Duodenal mucosa (tissue), 2 donors: ENCODE measurements at regions not wholly inside any gene's neighbourhood (a gene's known extent, or its start where the extent isn't known, plus 50 kb on each side); places are given as distances from the start of the nearest gene placed in this dataset.
A peak's percentile ranks its signal among the peaks of the same experiment; 100 is the strongest.

Experiments
- H3K27ac ChIP-seq: one replicate; pipeline ENCODE4 v1.7.0; 2013; ENCODE audit warnings: low read depth, low read length
- H3K27me3 ChIP-seq, 2 donors: one replicate each; pipeline ENCODE4 v1.7.0; 2013; ENCODE audit warnings: low read length in 2 of 2, control low read depth in 1 of 2; ENCODE audit not compliant: insufficient read depth in 2 of 2, control insufficient read depth in 1 of 2
- H3K36me3 ChIP-seq, 2 donors: one replicate each; pipeline ENCODE4 v1.7.0; 2013; ENCODE audit warnings: low read length in 2 of 2, control low read depth in 1 of 2; ENCODE audit not compliant: insufficient read depth in 2 of 2, control insufficient read depth in 1 of 2
- H3K4me1 ChIP-seq, 2 donors: one replicate each; pipeline ENCODE4 v1.7.0; 2013; ENCODE audit warnings: low read length in 2 of 2, control low read depth in 1 of 2; ENCODE audit not compliant: insufficient read depth in 2 of 2, control insufficient read depth in 1 of 2
- H3K4me3 ChIP-seq, 2 donors: one replicate each; pipeline ENCODE4 v1.7.0; 2013; ENCODE audit warnings: low read length in 2 of 2, low read depth in 1 of 2
- H3K9ac ChIP-seq, 2 donors: one replicate each; pipeline ENCODE4 v1.7.0; 2013; ENCODE audit warnings: low read length in 2 of 2, low read depth in 1 of 2
- H3K9me3 ChIP-seq, 2 donors: one replicate each; pipeline ENCODE4 v1.7.0; 2013; ENCODE audit warnings: low read length in 2 of 2, control low read depth in 1 of 2; ENCODE audit not compliant: control insufficient read depth in 1 of 2

DNA sequence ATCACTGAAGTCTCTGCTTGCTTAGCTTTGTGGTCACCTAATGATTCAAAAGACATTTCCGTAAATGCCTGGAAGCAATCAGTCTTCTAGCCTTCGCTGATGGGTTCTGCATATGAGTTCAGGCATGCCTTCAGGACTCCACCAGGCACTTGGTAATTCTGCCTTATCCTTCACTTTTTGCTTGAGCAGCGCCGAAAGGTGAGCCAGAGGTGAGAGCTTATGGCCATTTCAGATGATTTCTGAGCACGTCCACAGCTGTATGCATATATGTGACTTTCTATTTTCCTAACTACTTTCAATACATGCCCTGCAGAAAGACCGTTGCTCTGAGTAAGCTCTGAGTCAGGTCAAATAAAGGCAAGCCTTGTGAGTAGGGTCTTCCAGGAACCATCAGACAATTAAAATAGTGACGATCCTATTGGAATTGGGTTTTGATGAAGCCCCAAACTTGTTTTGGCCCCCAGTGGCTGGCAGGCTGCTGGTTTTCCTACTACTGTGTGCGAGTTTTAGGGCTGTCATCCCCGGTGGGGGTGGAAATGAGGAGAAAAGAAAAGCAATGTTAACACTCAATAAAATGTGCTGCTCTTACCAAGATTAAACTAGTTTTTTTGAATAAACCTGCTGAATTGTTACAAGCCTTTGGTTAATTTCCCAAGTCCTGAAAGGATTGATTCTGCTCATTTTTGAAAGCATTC lies 154.4 kb upstream of the AKR1E2 start:
- H3K27ac ChIP-seq = no peak overlapping the region
- no peak overlapping the region for H3K9ac ChIP-seq

GRCh38 chr10:4670737-4671136 lies 155.3 kb upstream of the AKR1E2 start:
- Histone ChIP-seq H3K27ac (no peak overlapping the region), H3K9me3 (no peaks in the 10 kb centered on the region), H3K4me3 (no peak overlapping the region), H3K4me1 (no peaks in the 10 kb centered on the region), H3K27me3 (no peaks in the 10 kb centered on the region), H3K36me3 (no peaks in the 10 kb centered on the region), H3K9ac (no peak overlapping the region)

More for the DNA sequence above, 154.4 kb upstream of the AKR1E2 start:
- Histone ChIP-seq H3K36me3 (no peaks in the 10 kb centered on the region), H3K4me1 (peaks cover 0 to 3% of the 10 kb centered on the region in 2 donors), H3K9me3 (no peaks in the 10 kb centered on the region), H3K27me3 (no peaks in the 10 kb centered on the region), H3K4me3 (no peak overlapping the region)

DNA sequence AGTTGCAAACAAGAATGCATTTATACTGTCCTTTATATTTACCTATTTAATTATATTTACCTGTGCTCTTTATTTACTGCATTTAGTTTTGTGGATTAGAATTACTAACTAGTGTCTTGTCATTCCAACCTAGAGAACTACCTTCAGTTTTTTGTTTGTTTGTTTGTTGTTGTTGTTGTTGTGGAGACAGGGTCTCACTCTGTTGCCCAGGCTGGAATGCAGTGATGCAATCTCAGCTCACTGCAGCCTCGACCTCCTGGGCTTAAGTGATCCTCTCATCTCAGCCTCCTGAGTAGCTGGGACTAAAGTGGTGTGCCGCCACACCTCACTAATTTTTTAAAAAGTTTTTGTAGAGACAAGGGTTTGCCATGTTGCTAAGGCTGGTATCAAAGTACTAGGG lies 156.4 kb upstream of the AKR1E2 start:
- Histone ChIP-seq H3K27me3 (no peaks in the 10 kb centered on the region), H3K9me3 (no peaks in the 10 kb centered on the region), H3K36me3 (no peaks in the 10 kb centered on the region), H3K27ac (no peak overlapping the region), H3K4me3 (no peak overlapping the region), H3K9ac (no peak overlapping the region), H3K4me1 (no peaks in the 10 kb centered on the region)

GRCh38 chr10:4663162-4663992 lies 162.6 kb upstream of the AKR1E2 start:
- Histone ChIP-seq H3K27me3 (no peaks in the 10 kb centered on the region), H3K4me1 (peaks cover 18 to 27% of the 10 kb centered on the region in 2 donors), H3K9ac (no peak overlapping the region), H3K36me3 (no peaks in the 10 kb centered on the region), H3K4me3 (no peak overlapping the region), H3K27ac (peak overlapping the region; percentile 67), H3K9me3 (no peaks in the 10 kb centered on the region)

DNA sequence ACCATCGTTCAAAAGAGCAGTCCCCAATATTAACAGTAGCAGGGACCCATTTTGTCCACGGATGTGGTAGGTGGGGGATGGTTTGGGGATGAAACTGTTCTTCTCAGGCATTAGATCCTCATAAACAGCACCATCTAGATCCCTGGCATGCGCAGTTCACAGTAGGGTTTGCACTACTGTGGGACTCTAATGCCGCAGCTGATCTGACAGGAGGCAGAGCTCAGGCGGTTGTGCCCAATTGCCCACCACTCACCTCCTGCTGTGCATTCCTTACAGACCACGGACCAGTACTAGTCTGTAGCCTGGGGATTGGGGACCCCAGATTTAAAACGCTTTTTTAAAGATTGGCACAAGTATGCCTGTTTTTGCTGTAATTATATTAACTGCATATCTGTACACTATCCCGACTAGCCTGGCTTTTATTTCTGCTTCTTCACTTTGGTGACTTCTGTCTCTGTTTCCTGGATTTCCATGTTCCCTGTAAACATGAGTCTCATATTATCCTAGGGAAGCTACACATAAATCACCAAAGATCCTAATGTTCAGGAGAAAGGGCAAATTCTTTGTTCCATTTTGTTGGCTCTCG lies 163.3 kb upstream of the AKR1E2 start:
- no peaks in the 10 kb centered on the region for H3K27me3 ChIP-seq
- H3K4me3 ChIP-seq = no peak overlapping the region
- H3K4me1 ChIP-seq = peaks cover 18 to 27% of the 10 kb centered on the region in 2 donors
- H3K9me3 ChIP-seq = no peaks in the 10 kb centered on the region
- H3K9ac ChIP-seq = no peak overlapping the region
- peak overlapping the region; percentile 32 for H3K27ac ChIP-seq
- no peaks in the 10 kb centered on the region for H3K36me3 ChIP-seq

GRCh38 chr10:4661511-4662255 lies 164.3 kb upstream of the AKR1E2 start:
- no peak overlapping the region for H3K9ac ChIP-seq
- no peaks in the 10 kb centered on the region for H3K36me3 ChIP-seq
- no peak overlapping the region for H3K4me3 ChIP-seq
- no peak overlapping the region for H3K27ac ChIP-seq
- H3K4me1 ChIP-seq = peaks cover 18 to 27% of the 10 kb centered on the region in 2 donors
- H3K27me3 ChIP-seq = no peaks in the 10 kb centered on the region
- no peaks in the 10 kb centered on the region for H3K9me3 ChIP-seq

DNA sequence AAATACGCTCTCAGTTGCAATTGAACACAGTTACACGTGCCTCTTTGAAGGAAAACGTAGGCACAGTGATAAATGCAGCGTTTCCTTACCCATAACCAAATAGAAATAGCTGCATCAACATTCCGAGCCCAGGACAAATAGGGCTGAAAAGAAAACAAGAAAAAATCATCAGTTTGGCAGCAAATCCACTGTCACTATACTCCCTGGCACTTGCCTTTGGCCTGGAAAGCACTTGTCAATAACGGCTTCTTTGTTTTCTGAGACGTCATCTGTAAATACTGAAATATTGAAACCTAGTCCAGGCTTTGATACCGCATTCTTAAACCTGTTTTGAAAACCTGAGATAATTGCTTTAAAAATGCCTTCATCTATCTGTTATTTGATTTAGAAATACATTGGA lies 167.2 kb upstream of the AKR1E2 start:
- Histone ChIP-seq H3K27ac (no peak overlapping the region), H3K4me3 (no peak overlapping the region), H3K36me3 (no peaks in the 10 kb centered on the region), H3K4me1 (peaks cover 18 to 23% of the 10 kb centered on the region in 2 donors), H3K9ac (no peak overlapping the region), H3K9me3 (no peaks in the 10 kb centered on the region), H3K27me3 (no peaks in the 10 kb centered on the region)

DNA sequence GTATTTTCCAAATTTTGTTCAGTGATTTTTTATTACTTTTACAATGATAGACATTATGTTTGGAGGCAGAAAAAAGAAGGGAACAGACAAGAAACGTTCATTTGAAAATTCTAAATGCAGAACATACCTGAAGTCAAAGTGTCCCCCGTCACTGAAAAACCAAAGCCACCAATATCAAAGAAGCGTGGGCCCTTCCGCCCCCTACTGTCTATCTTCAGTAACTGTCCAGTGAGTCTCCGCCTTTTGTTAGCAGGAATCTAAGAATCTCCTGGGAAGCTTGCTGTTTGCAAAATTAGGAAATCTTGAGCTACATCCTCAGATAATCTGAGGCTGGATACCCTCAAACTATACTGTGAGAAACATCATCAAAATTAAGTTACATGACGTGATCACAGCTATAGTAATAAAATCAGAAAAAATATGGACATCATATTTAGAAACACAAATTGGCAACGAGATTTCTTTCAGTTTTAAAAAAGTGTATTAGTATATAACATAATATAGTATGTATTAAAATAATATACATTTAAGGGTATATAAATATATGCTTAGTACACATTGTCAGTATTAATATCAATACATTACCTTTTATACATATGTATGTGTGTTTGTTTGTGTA lies 169.3 kb upstream of the AKR1E2 start:
- Histone ChIP-seq H3K27ac (no peak overlapping the region), H3K9me3 (no peaks in the 10 kb centered on the region), H3K4me3 (no peak overlapping the region), H3K36me3 (no peaks in the 10 kb centered on the region), H3K9ac (no peak overlapping the region), H3K27me3 (no peaks in the 10 kb centered on the region), H3K4me1 (peaks cover 1 to 5% of the 10 kb centered on the region in 2 donors)

GRCh38 chr10:4655879-4656278 lies 170.1 kb upstream of the AKR1E2 start:
- Histone ChIP-seq H3K4me3 (no peak overlapping the region), H3K36me3 (no peaks in the 10 kb centered on the region), H3K9ac (no peak overlapping the region), H3K9me3 (no peaks in the 10 kb centered on the region), H3K27ac (no peak overlapping the region), H3K4me1 (no peaks in the 10 kb centered on the region), H3K27me3 (no peaks in the 10 kb centered on the region)
